A172 (cell line): ENCODE measurements at regions not wholly inside any gene's neighbourhood (a gene's known extent, or its start where the extent isn't known, plus 50 kb on each side); places are given as distances from the start of the nearest gene placed in this dataset.
"Not testable (repeated sequence)": the region's sequence is repeated elsewhere in the genome, so short reads cannot be mapped to it uniquely, and the experiment has no call there.

ENCODE experiments used
- DNase-seq: peaks from one replicate; pipeline ENCODE4 v3.0.0-alpha.2; 2015; ENCODE audit warnings: low spot score

DNA sequence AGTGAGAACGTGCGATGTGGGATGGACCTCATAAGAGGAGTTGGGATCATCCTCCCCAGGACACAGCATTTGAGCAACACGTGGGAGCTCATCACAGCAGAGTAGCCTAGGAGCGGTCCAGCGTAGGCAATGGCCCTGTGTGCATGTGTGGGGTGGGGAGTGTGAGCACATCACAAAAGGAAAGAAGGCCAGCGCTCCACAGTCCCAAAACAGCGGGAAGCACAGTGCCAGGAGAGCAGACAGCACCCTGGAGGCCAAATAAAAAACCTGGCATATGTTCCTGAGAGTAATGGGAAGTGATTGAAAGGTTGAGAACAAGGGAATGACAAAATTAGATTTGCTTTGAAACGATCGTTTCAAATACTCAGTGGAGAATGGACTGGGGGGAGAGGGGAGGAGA lies 226.0 kb downstream of the C7orf25 start:
- no peak for DNase-seq

DNA sequence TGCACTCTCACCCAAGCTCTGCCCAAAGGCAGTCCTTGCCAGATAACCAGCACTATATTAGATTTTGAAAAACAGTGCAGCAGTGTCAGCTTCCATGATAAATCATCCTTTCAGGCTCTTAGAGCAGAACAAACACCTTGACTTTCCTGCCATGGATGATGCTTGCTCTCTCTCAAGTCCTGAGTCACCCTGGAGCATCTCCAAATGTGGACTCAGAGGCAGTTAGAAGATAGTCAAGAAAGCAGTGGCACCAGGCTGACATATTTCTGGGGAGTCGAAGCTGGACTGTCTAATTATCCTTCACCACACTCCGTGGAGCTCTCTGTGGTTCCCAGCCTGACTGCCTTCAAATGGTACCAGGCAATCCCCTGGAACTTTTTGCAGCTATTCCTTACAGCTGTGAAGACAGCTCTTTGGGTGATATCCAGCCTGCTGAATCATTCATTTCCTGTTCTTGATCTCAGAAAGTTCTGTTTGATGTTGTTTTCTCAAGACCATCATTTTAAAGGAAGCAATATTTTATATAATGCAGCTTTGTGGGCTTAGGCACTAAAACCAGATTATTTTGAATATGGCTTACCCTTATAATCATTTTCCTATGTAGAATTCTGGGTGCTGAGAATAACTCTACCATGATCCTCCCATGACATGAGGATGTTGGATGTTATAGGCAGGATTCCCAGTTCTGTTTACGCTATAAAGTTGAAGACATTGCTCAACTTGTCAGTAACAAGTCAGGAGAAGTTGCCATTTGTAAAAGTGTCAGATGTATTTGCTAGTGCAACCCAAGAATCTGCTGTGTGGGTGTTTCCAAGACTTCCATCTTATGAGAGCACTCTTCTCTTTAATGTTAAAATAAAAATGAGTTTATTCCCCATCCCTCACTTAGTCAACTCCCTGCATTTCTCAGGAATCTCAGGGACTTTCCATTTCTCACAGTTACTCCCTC lies 233.8 kb downstream of the C7orf25 start:
- DNase-seq, result peak; percentile 100

DNA sequence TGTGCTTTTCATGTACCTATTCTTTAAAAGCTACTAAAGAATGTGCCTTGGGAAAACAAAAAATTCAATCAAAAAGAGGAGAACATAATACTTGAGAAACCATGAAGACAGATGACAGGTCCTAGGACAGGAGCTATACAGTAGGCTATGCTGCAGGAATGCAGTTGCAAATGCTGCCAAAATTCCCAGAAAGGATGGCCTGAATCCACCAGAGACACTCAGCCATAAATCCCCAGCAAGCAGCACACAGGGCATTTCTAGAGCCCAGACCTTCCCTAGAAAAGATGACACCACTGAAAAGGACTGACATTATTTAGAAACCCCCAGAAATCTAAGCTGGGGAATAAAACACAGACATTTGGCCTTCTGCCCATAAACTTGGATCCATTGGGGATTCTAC lies 237.3 kb downstream of the C7orf25 start:
- no peak for DNase-seq

DNA sequence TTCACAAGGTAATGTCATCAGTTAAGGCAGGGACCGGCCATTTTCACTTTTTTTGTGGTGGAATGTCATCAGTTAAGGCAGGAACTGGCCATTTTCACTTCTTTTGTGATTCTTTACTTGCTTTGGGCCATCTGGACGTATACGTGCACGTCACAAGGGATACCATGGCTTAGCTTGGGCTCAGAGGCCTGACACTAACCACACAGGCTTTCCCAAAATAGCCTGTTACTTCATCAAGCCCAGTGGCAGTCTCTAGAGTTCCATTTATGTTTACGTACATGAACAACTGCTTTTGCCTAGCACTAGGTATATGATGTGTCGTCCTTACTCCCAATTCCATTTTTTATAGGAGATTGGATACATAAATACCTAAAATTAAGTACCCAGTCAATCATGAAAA lies 237.9 kb downstream of the C7orf25 start:
- no peak for DNase-seq

DNA sequence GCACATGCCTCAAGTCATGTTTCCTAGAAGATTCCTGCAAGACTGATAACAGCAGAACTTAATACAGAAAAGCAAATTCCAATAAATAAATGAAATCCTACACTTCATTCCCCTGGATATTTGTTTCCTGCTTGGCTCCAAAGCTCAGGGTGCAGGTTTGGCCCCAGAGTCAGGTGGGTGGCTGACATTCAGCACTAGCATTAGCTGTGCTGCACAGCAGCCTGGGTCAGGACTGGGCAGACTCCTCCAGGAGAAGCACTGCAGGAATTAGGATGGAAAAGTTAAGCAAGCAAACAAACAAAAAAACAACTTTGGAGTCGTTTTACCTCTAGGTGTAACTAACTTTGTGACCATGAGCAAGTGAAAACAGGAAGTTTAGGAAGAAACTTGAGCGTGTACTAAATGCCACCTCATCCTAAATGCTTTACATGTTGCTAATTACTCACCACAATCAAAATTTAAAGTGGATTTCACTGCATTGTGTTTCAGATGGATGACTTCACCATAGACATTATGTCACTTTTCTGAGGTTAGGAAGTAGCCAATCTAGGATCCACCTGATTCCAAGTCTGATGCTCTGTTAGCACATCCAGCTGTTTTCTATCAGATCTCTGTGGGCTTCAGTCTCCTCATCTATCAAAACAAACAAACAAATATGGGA lies 239.4 kb downstream of the C7orf25 start:
- peak; percentile 65 for DNase-seq

DNA sequence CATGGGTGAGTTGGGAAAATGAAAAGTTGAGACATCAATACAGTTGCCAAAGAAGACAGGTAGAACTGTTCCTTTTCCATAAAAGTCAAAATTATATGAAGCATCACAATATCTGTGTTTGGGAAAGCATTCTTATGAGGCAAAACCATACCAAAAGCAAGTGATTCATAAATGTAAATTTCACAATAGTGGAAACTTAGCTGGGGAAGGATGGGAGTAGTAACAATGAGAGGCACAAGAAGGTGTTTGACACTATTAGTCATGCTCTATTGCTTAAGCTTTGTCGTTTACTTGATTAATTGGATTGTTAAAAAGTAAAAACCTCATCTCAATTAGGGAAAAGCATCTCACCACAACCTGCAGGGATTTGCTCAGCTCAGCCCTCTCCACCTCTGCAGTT lies 240.2 kb downstream of the C7orf25 start:
- DNase-seq, result peak; percentile 79

DNA sequence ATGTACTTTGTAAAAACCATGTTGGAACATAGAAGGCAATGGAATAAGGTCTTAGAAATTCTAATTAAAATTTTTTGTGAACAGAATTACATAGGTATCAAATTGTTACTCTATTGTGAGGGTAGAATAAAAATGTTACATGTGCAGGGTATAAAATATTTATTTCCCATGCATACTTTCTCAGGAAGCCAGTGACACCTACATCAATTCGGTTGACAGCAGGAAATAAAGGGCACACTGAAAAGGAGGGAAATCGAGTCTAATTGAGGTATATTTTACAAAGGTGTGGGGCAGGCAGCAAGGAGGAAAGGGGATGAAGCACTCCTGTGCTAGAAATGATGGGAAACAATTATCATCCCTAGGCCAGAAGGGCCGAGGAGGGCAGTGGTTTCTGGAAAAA lies 244.9 kb downstream of the C7orf25 start:
- DNase-seq, result no peak

DNA sequence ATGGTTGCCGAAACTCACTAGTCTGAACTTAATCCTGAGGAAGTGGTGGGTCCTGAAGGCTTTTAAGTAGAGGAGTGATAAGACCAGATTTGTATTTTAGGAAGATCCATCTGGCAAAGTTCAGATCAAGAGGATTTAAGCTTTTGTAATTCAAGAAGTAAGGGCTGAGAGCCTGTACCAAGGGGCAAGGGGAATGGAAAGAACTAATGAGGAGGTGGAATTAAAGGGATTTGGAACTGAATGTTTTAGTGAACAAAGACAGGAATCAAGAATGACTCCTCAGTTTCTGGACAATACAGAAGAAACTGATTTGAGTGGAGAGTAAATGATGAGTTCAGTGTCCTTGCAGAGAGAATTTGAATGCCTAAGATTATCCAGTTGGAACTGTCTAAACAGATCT lies 249.0 kb downstream of the C7orf25 start:
- DNase-seq, result no peak

DNA sequence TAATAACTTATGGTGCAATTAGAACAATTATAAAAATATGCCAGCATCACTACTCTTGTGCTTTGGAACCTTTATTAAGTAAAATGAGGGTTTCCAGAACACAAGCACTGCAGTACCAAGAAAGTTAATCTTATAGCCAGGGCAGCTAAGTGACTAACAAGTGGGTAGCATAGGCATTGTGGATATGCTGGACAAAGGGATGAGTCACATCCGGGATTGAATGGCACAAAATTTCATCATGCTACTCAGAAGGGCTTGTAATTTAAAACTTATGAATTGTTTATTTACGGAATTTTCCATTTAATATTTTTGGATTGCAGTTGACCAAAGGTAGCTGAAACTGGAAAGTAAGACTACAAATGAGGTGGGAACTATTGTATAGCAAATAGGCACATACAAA lies 250.6 kb downstream of the C7orf25 start:
- DNase-seq, result peak; percentile 97

DNA sequence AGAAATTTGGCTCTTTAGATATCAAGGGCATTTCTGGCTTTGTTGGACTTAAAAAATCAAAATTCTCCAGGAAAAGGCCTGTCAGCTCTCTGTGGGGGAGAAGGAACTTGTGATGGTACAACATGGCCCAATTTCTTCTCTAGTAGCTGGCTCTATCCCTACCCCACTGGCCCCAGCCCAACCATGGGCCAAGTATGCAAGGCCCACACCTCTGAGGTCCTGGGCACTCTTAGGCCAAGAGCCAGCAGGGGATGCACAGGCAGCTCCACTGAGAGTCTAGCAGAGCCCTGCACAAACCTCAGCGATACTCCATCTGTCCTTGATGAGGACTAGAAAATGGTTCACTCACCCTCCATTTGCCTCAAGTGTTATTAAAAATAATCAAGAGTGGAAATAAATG lies 261.2 kb downstream of the C7orf25 start:
- no peak for DNase-seq

DNA sequence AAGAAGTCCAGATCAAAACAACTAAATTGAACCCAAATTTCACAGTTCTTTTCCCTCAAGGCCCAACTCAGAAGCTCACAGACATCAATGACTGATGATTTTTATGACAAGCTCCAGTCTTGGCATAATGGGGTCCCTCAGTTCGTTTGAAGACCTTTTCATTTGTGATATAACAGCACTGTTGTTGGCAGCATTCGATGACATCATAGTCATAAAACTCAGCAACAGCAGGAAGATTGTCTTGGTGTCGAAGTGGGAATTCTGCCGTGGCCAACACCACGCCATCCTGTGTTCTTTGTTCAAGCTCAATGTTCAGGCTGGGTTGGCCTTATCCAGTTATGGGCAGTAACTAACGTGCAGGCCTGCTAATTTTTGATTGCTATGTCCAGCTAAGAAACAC lies 261.7 kb downstream of the C7orf25 start:
- DNase-seq, result no peak

DNA sequence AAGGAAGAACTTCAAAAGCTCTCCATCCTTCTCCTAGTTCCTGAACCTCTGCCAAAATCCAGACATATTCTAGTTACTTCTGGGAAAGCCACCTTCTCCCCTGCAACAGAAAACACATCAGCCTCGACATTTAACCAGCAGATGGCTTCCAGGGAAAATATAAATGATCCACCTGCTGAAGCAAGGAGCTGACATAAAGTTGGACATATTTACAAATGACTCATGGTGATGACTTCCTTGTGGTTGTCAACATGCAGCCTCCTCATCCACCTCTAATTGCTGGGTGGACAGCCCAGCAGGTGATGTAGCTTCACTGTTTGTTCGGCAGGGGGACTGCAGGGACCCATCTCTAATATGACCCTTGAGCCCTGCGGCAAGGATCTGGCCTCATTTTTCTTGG lies 266.0 kb downstream of the C7orf25 start:
- peak; percentile 76 for DNase-seq

DNA sequence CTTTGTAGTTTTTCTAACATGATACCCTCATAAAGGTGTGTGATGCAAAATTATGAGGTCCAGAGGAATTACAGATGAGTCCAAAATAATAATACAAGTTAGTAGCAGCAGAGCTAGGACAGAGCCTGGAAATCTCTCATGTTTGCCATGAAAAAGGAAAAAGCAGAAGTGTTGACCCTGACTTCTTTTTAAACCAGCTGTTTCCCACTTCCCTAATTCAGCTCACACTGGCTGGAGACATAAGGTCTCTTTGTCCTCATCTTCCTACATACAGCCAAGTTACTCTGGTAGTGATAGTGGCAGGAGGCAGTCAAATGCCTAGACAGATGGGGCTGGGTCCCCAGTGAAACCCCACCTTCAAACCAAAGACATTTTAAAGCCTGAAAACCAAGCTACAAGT lies 269.2 kb downstream of the C7orf25 start:
- no peak for DNase-seq

DNA sequence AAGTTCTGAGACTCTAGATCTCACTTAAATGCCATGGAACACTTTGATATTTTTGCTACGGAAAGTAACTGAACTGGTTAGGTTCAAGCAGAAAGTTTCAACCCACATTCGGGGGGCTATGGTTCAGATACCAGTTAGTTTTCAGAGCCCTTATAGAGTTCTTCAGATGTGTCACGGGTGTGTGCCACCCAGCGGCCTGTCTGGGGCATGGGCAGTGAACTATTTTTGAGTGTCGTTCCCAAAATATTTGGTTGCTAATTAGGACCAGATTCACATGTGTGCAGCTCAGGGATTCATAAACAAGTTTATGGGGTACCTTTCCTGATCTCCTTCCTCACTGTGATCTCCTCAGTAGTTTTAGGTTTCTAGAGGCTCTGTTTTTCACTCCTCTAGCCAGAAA lies 271.9 kb downstream of the C7orf25 start:
- no peak for DNase-seq

DNA sequence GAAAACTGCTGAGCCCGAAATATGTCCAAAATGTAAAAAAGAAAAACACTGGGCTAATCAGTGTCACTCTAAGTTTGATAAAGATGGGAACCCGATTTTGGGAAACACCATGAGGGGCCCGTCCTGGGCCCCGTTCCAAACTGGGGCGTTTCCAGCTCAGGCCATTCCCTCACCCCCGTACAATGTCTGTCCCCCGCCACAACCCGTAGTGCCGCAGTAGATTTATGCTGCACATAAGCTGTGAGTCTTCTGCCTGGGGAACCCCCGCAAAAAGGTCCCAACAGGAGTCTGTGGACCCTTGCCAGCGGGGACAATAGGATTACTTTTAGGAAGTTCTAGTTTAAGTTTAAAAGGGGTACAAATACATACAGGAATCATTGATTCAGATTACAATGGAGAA lies 275.5 kb downstream of the C7orf25 start:
- not testable (repeated sequence) for DNase-seq

DNA sequence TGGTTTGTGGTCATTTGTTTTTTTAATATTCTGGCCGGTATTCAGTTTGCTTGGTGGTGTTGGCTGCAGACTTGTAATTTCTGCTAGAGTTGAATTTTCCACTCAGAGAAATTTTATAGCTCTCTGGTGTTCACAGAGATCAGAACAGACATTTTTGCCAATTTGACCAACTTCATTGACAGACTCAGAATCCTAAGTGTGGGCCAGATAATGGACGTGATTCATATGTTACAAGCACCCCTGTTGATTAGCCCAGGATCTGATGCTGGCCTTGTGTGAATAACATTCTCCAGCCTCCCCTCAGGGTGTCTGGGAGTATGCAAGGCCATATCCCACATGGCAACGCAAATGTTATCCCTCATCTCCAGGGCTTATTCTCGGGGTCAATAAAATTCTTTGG lies 283.8 kb downstream of the C7orf25 start:
- DNase-seq, result no peak

DNA sequence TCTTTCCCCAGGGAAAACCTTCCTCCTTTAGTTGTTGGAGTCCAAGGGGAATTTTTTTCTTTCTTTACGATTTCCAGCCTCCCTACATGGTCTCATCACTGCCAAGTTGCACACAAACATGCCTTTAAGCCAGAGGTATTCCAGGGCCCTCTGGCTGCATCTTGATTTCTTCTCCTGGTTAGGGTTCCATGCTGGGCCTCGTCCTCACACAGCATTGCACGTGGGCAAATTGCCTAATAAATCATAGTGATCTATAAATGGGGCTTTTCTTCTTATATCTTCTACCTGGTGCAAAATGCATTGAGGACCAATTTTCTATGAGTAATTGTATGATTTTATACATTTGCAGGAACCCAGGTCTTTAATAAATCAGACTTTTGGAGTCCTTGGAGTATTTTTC lies 284.2 kb downstream of the C7orf25 start:
- no peak for DNase-seq

DNA sequence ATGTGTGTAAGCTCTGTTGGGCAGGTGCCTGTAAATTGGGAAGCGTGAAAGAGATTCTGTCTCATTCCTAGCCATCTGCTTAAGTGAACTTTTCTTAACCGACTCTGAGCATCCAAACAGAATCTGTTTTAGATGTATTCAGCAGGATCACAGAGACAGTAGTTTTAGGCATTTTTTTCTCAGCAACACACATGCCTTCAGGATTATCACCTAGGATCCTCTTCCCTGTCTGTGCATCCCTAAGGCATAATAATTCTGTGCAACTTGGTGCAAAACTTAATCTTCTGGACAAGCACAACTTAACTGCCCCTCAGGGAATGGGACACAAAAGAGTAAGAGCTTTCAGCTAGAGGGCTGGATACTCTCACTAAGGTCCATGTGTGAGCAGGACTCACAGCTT lies 284.8 kb downstream of the C7orf25 start:
- no peak for DNase-seq

DNA sequence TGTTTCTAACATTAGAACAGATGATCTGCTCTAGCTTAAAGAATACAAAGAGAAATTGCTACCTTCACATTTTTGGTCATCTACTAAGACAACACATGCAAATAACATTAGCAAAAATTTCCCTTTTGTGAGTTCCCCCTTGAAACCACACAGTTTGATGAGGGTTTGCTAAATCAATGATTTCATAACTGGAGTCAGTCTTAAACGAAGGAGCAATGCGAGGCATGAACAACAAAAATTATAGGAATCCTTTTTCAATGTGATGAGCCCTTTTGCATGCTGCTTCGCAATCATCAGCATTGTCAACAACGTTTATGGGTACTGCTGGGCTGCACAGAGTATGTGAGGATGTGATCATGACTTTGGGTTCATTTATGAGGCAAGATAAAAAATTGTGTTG lies 286.4 kb downstream of the C7orf25 start:
- DNase-seq, result no peak

DNA sequence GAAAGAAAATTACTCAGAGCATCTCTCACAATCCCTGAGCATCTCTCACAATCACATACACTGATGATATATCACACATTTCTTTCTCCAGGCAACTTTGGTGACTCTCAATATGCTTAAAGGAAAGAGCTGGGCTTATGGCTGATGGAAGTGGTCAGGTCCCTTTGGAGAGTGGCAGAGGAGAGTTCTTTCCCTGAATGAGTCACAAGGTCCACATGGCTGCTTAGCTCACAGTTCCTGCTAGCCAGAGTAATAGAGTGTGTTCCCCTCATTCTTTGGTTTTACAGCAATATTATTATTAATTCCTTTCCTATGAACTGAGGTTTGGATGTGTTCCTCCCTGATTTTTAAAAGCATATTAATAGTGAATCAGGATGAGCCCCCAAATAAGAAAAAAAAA lies 287.4 kb downstream of the C7orf25 start:
- DNase-seq, result peak; percentile 29

DNA sequence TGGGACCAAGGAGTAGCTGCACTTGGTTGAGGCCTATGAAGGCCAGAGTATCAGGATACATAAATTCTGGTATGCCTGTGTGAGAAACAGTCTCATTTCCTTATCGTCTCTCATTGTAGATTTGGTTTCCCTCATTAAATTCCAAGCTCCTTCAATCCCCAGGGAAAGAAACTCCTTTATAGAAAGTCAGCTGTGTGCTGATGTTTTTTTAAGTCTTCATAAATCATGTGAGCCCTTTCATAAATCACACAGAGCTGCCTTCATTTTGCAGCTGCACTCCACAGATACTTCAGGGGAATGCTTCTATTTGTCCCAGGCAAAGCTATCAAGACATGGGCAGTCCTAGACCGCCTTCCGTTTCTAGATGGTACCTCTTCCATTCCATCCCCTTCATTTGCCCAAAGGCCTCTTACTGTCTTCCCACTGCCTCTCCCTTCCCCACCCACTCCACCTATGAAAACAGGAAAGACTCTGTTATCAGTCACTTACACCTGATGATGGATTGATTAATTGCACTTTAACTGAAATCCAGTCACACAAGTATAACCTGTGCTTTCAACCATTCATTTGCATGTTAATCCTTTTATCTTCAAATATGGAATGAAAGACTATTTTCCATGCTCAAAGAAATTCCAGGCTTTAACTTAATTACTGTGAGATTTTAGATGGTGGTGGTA lies 290.2 kb downstream of the C7orf25 start:
- DNase-seq, result peak; percentile 39

DNA sequence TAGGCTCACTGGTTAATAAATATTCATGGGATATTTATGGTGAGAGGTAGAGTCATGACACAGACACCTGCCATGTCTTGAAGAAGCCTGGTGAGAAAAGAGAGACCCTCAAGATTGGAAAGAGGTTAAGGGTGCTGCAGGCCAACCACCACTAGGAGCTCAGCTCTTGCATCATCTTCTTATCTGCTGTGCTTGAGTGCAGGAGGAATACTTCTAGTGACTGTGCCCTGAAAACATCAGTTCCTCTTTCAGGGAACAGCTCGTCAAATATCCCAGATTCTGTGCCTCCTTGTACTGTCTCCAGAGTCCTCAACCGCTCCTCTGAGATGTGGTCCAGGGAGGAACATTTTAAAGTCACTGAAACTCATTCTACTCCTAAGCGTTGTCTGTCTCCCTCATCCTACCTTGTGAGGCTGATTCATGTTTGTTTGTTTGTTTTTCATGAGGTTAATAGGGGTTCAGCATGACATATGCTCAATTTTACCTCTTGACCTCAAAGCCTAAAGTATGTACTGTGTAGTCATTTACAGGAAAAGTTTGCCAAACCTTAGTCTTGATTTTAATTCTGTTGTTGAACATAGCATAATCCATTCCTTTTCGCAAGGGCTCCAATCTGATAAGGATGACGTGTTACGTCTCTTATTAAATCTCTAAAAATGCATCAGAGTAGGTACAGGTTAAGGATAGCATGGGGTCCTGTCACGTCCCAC lies 293.1 kb downstream of the C7orf25 start:
- DNase-seq, result no peak
